Neural cell (in vitro differentiated cells): ENCODE measurements at regions not wholly inside any gene's neighbourhood (a gene's known extent, or its start where the extent isn't known, plus 50 kb on each side); places are given as distances from the start of the nearest gene placed in this dataset.

Experiments used
- H2AFZ ChIP-seq: fragments of 200-600, 300-800 bp; sonication (generic), shearing (Covaris generic); 2 replicates; pipeline ENCODE4 v1.6.0; 2014; ENCODE audit warnings: low read depth, mild to moderate bottlenecking, antibody characterized with exemption, low read length, moderate library complexity
- H3F3A ChIP-seq: fragments of 200-600 bp; shearing (Covaris generic); 2 replicates; pipeline ENCODE4 v1.6.1; 2016; ENCODE audit warnings: mild to moderate bottlenecking, moderate library complexity, mixed read lengths, antibody characterized with exemption, low read length; ENCODE audit not compliant: insufficient read depth, poor library complexity, severe bottlenecking
- H3K27ac ChIP-seq: fragments of 200-600, 300-800 bp; sonication (generic), shearing (Covaris generic); 2 replicates; pipeline ENCODE4 v1.5.1; 2014; ENCODE audit warnings: mild to moderate bottlenecking, low read length, moderate library complexity
- H3K27me3 ChIP-seq: fragments of 300-800, 200-600 bp; sonication (generic), shearing (Covaris generic); 2 replicates; pipeline ENCODE4 v1.6.0; 2014; ENCODE audit warnings: mild to moderate bottlenecking, low read depth, low read length, moderate library complexity; ENCODE audit not compliant: insufficient read depth
- H3K36me3 ChIP-seq: fragments of 300-800, 200-600 bp; sonication (generic), shearing (Covaris generic); 2 replicates; pipeline ENCODE4 v1.5.1; 2014; ENCODE audit warnings: mild to moderate bottlenecking, antibody characterized with exemption, low read length, moderate library complexity; ENCODE audit not compliant: insufficient read depth
- H3K4me2 ChIP-seq: fragments of 300-800, 200-600 bp; sonication (generic), shearing (Covaris generic); 2 replicates; pipeline ENCODE4 v1.6.0; 2014; ENCODE audit warnings: mild to moderate bottlenecking, low read length
- H3K4me3 ChIP-seq: fragments of 300-800, 200-600 bp; sonication (generic), shearing (Covaris generic); 2 replicates; pipeline ENCODE4 v1.5.1; 2014; ENCODE audit warnings: mild to moderate bottlenecking, low read length, moderate library complexity
- H3K79me2 ChIP-seq: fragments of 200-600 bp; shearing (Covaris generic); replicated peaks from 2 replicates; pipeline ENCODE4 v1.6.0; 2014; ENCODE audit warnings: mild to moderate bottlenecking, low read length, moderate library complexity; ENCODE audit not compliant: insufficient read depth
- H3K9ac ChIP-seq: fragments of 300-800, 200-600 bp; sonication (generic), shearing (Covaris generic); 2 replicates; pipeline ENCODE4 v1.6.1; 2016; ENCODE audit warnings: mild to moderate bottlenecking, low read length, mixed read lengths
- H3K9me2 ChIP-seq: fragments of 200-600 bp; shearing (Covaris generic); 2 replicates; pipeline ENCODE4 v1.6.1; 2016; ENCODE audit warnings: mild to moderate bottlenecking, low read length, mixed read lengths; ENCODE audit not compliant: insufficient read depth
- H3K9me3 ChIP-seq: fragments of 200-600, 300-800 bp; sonication (generic), shearing (Covaris generic); 2 replicates; pipeline ENCODE4 v1.6.1; 2016; ENCODE audit warnings: mild to moderate bottlenecking, mixed run types, low read length, moderate library complexity, mixed read lengths
- H4K20me1 ChIP-seq: fragments of 200-600 bp; shearing (Covaris generic); 2 replicates; pipeline ENCODE4 v1.6.1; 2016; ENCODE audit warnings: mild to moderate bottlenecking, mixed run types; ENCODE audit not compliant: insufficient read depth
- CTCF ChIP-seq: fragments of 450-650 bp; IDR thresholded peaks from 2 replicates; pipeline ENCODE4 v1.5.1; 2014; ENCODE audit warnings: antibody characterized with exemption, mild to moderate bottlenecking, moderate library complexity; ENCODE audit not compliant: poor library complexity, severe bottlenecking
- EP300 ChIP-seq: fragments of 450-650 bp; conservative IDR thresholded peaks from 2 replicates; pipeline ENCODE4 v1.6.1; 2014; ENCODE audit warnings: antibody characterized with exemption, mild to moderate bottlenecking, moderate library complexity; ENCODE audit not compliant: poor library complexity, severe bottlenecking
- EZH2 ChIP-seq: fragments of 200-600, 300-800 bp; shearing (Covaris generic), sonication (generic); IDR thresholded peaks from 2 replicates; pipeline ENCODE4 v1.6.1; 2014; ENCODE audit warnings: antibody characterized with exemption, low read length, borderline replicate concordance, mild to moderate bottlenecking; ENCODE audit not compliant: insufficient read depth, poor library complexity, severe bottlenecking
- MXI1 ChIP-seq: fragments of 450-650 bp; conservative IDR thresholded peaks from 2 replicates; pipeline ENCODE4 v1.6.1; 2014; ENCODE audit warnings: antibody characterized with exemption, mild to moderate bottlenecking; ENCODE audit not compliant: poor library complexity, severe bottlenecking
- POLR2AphosphoS5 ChIP-seq: IDR thresholded peaks from 2 replicates; pipeline ENCODE4 v1.6.1; 2012
- RAD21 ChIP-seq: fragments of 450-650 bp; conservative IDR thresholded peaks from 2 replicates; pipeline ENCODE4 v1.6.1; 2014; ENCODE audit warnings: antibody characterized with exemption, mild to moderate bottlenecking, moderate library complexity
- REST ChIP-seq: IDR thresholded peaks from 2 replicates; pipeline ENCODE4 v1.6.1; 2012; ENCODE audit warnings: borderline replicate concordance
- SMC3 ChIP-seq: fragments of 450-650 bp; conservative IDR thresholded peaks from 2 replicates; pipeline ENCODE4 v1.6.1; 2014; ENCODE audit warnings: antibody characterized with exemption, mild to moderate bottlenecking, moderate library complexity; ENCODE audit not compliant: poor library complexity
- TAF1 ChIP-seq: IDR thresholded peaks from 2 replicates; pipeline ENCODE4 v1.6.1; 2012; ENCODE audit warnings: low read depth

GRCh38 chr22:34301569-34301968 lies 381.3 kb upstream of the LARGE1 start:
- Histone ChIP-seq H3K27me3 (no peaks in the 10 kb centered on the region), H3K9me3 (no peaks in the 10 kb centered on the region), H3K27ac (no peak overlapping the region), H3K9me2 (no peaks in the 10 kb centered on the region), H3K4me3 (no peak overlapping the region), H3K9ac (no peak overlapping the region), H3F3A (no peaks in the 10 kb centered on the region), H3K79me2 (no peaks in the 10 kb centered on the region), H3K36me3 (no peaks in the 10 kb centered on the region), H4K20me1 (no peaks in the 10 kb centered on the region), H3K4me2 (no peak overlapping the region), H2AFZ (no peak overlapping the region)
- TF ChIP-seq POLR2AphosphoS5 = no peak
- no peak for TF ChIP-seq TAF1
- TF ChIP-seq EZH2 = no peak

- no peak for TF ChIP-seq MXI1
- TF ChIP-seq CTCF = no peak
- TF ChIP-seq EP300 = no peak
- no peak for TF ChIP-seq EZH2
- no peak for TF ChIP-seq REST
- no peak for TF ChIP-seq POLR2AphosphoS5
- TF ChIP-seq RAD21 = no peak
- no peak for TF ChIP-seq SMC3
- no peak for TF ChIP-seq TAF1
- H3F3A ChIP-seq = no peaks in the 10 kb centered on the region
- no peak overlapping the region for H3K4me2 ChIP-seq
- no peaks in the 10 kb centered on the region for H3K27me3 ChIP-seq
- no peak overlapping the region for H3K9ac ChIP-seq
- H3K9me3 ChIP-seq = no peaks in the 10 kb centered on the region
- H3K27ac ChIP-seq = no peak overlapping the region
- H3K36me3 ChIP-seq = no peaks in the 10 kb centered on the region
- no peaks in the 10 kb centered on the region for H3K9me2 ChIP-seq
- no peak overlapping the region for H3K4me3 ChIP-seq
- no peak overlapping the region for H2AFZ ChIP-seq
- H3K79me2 ChIP-seq = no peaks in the 10 kb centered on the region
- H4K20me1 ChIP-seq = no peaks in the 10 kb centered on the region
These were observed 383.4 kb upstream of the LARGE1 start for GRCh38 chr22:34303656-34304055.

- H3K9me2 ChIP-seq = no peaks in the 10 kb centered on the region
- no peak overlapping the region for H3K27ac ChIP-seq
- no peaks in the 10 kb centered on the region for H3F3A ChIP-seq
- no peak overlapping the region for H3K4me2 ChIP-seq
- no peak for TF ChIP-seq REST
- no peak for TF ChIP-seq CTCF
- no peak for TF ChIP-seq SMC3
- TF ChIP-seq TAF1 = no peak
- TF ChIP-seq POLR2AphosphoS5 = no peak
- no peak for TF ChIP-seq EZH2
- TF ChIP-seq RAD21 = no peak
- no peak for TF ChIP-seq EP300
- no peak for TF ChIP-seq MXI1
- no peaks in the 10 kb centered on the region for H3K79me2 ChIP-seq
- no peak overlapping the region for H3K4me3 ChIP-seq
- H4K20me1 ChIP-seq = no peaks in the 10 kb centered on the region
- H3K36me3 ChIP-seq = no peaks in the 10 kb centered on the region
- H3K9ac ChIP-seq = no peak overlapping the region
- H3K9me3 ChIP-seq = no peaks in the 10 kb centered on the region
- no peak overlapping the region for H2AFZ ChIP-seq
- H3K27me3 ChIP-seq = no peaks in the 10 kb centered on the region
These were observed 386.1 kb upstream of the LARGE1 start for GRCh38 chr22:34306361-34306760.
